HCT116 (cell line): ENCODE measurements at regions not wholly inside any gene's neighbourhood (a gene's known extent, or its start where the extent isn't known, plus 50 kb on each side); places are given as distances from the start of the nearest gene placed in this dataset.

ENCODE experiments used
- ATAC-seq: fragments of 200-7000 bp; cut with Tn5 transposase; 2 replicates; pipeline ENCODE4 v1.9.1; 2020; ENCODE audit warnings: mild to moderate bottlenecking, moderate library complexity
- BruUV-seq: library from RNA; stranded (reverse); fragments of 400-500 nt; replicated peaks from 2 replicates; lab custom pipeline; 2021; lab: Mats Ljungman, UMichigan
- CTCF ChIA-PET: fragments of 300-600 bp; sonication (Branson Sonifier 250); formaldehyde crosslinking; loops from one replicate; lab custom pipeline; 2021; ENCODE audit warnings: antibody characterized with exemption; lab: Charles Lee
- POLR2A ChIA-PET: fragments of 300-600, 350-600 bp; sonication (Branson Sonifier 250); formaldehyde crosslinking; loops from one replicate; lab custom pipeline; 2021; ENCODE audit warnings: antibody characterized with exemption; lab: Charles Lee
- RAD21 ChIA-PET, 2 experiments: fragments of 300-600 bp; sonication (Branson Sonifier 250); formaldehyde crosslinking; loops; one replicate each; lab custom pipeline; 2023; ENCODE audit warnings: low total read pairs in 2 of 2; ENCODE audit not compliant: uncharacterized antibody in 2 of 2, unreplicated experiment in 2 of 2, low non-redundant PET in 1 of 2; lab: Charles Lee
- DNase-seq: peaks from one replicate; pipeline ENCODE4 v3.0.0-alpha.2; 2010; ENCODE audit warnings: low read depth, low spot score
- H2AFZ ChIP-seq: fragments of 200-600 bp; shearing (Covaris generic), sonication (generic); 2 replicates; pipeline ENCODE4 v1.6.1; 2017; ENCODE audit warnings: low read depth, mixed run types, mixed read lengths, antibody characterized with exemption, low read length; ENCODE audit not compliant: poor library complexity, severe bottlenecking
- H3K27ac ChIP-seq: 2 replicates; pipeline ENCODE4 v1.5.1; 2012; ENCODE audit warnings: low read depth, low read length
- H3K27me3 ChIP-seq: fragments of 200-600 bp; sonication (generic); 2 replicates; pipeline ENCODE4 v1.6.1; 2016; ENCODE audit warnings: mixed run types, low read length, mixed read lengths; ENCODE audit not compliant: insufficient read depth
- H3K36me3 ChIP-seq, 2 experiments: fragments of 200-500 bp in 1 of 2; fragments of 200-600 bp in 1 of 2; sonication (Bioruptor generic) in 1 of 2; sonication (generic) in 1 of 2; 2 replicates each; pipeline versions ENCODE4 v1.5.1 to v1.6.1; 2014 to 2016; ENCODE audit warnings: low read length in 2 of 2, inconsistent platforms in 1 of 2, mixed read lengths in 1 of 2, mixed run types in 1 of 2; ENCODE audit not compliant: insufficient read depth in 2 of 2, control insufficient read depth in 1 of 2
- H3K4me1 ChIP-seq, 2 experiments: fragments of 200-600 bp in 1 of 2; sonication (generic) in 1 of 2; 2 replicates each; pipeline versions ENCODE4 v1.5.1 to v1.6.1; 2012 to 2017; ENCODE audit warnings: low read length in 2 of 2, inconsistent platforms in 1 of 2, mild to moderate bottlenecking in 1 of 2, mixed read lengths in 1 of 2, mixed run types in 1 of 2, moderate library complexity in 1 of 2; ENCODE audit not compliant: insufficient read depth in 2 of 2, control insufficient read depth in 1 of 2
- H3K4me2 ChIP-seq: fragments of 200-600 bp; sonication (generic); 2 replicates; pipeline ENCODE4 v1.6.1; 2017; ENCODE audit warnings: mixed run types, low read length, mixed read lengths
- H3K4me3 ChIP-seq, 2 experiments: fragments of 200-600 bp in 1 of 2; sonication (generic) in 1 of 2; replicated peaks in 1 of 2; 2 replicates each; pipeline ENCODE4 v1.5.1; 2011 to 2016; ENCODE audit warnings: low read length in 2 of 2, control low read depth in 1 of 2, low read depth in 1 of 2, mild to moderate bottlenecking in 1 of 2, mixed read lengths in 1 of 2, mixed run types in 1 of 2
- H3K79me2 ChIP-seq: fragments of 200-600 bp; sonication (generic); 2 replicates; pipeline ENCODE4 v1.6.1; 2017; ENCODE audit warnings: mild to moderate bottlenecking, mixed run types, low read length, moderate library complexity, mixed read lengths; ENCODE audit not compliant: insufficient read depth
- H3K9ac ChIP-seq: fragments of 200-600 bp; sonication (generic); 2 replicates; pipeline ENCODE4 v1.6.1; 2016; ENCODE audit warnings: low read length, mixed read lengths
- H3K9me2 ChIP-seq: fragments of 200-600 bp; sonication (generic), shearing (Covaris generic); 2 replicates; pipeline ENCODE4 v1.6.1; 2017; ENCODE audit warnings: mixed run types, mild to moderate bottlenecking, moderate library complexity; ENCODE audit not compliant: insufficient read depth
- H3K9me3 ChIP-seq, 2 experiments: fragments of 200-500 bp in 1 of 2; fragments of 200-600 bp in 1 of 2; sonication (Bioruptor generic) in 1 of 2; sonication (generic) in 1 of 2; 2 replicates each; pipeline ENCODE4 v1.6.1; 2014 to 2017; ENCODE audit warnings: low read length in 2 of 2, mixed read lengths in 2 of 2, inconsistent platforms in 1 of 2, low read depth in 1 of 2, mild to moderate bottlenecking in 1 of 2, mixed run types in 1 of 2, moderate library complexity in 1 of 2; ENCODE audit not compliant: control insufficient read depth in 1 of 2, insufficient read depth in 1 of 2
- H4K20me1 ChIP-seq: fragments of 200-600 bp; sonication (generic), shearing (Covaris generic); 2 replicates; pipeline ENCODE4 v1.6.1; 2017; ENCODE audit warnings: mixed run types, mild to moderate bottlenecking, moderate library complexity; ENCODE audit not compliant: insufficient read depth
- CEBPB ChIP-seq: IDR thresholded peaks from 2 replicates; pipeline ENCODE4 v1.6.1; 2012; ENCODE audit warnings: low read depth
- CTCF ChIP-seq, 3 experiments: fragments of 200-600 bp in 1 of 3; sonication (generic) in 1 of 3; IDR thresholded peaks in 2 of 3; conservative IDR thresholded peaks in 1 of 3; 2 replicates each; pipeline ENCODE4 v1.5.1; 2012 to 2017; ENCODE audit warnings: low read depth in 2 of 3, low read length in 2 of 3, antibody characterized with exemption in 1 of 3, borderline replicate concordance in 1 of 3, control low read depth in 1 of 3, mild to moderate bottlenecking in 1 of 3, mixed read lengths in 1 of 3, mixed run types in 1 of 3, moderate library complexity in 1 of 3; ENCODE audit not compliant: insufficient read depth in 1 of 3
- ELF1 ChIP-seq: IDR thresholded peaks from 2 replicates; pipeline ENCODE4 v1.6.1; 2012; ENCODE audit warnings: low read depth, borderline replicate concordance
- EZH2 ChIP-seq: fragments of 200-600 bp; sonication (generic); IDR thresholded peaks from 2 replicates; pipeline ENCODE4 v1.6.1; 2017; ENCODE audit warnings: antibody characterized with exemption, mixed run types
- EZH2phosphoT487 ChIP-seq: fragments of 200-600 bp; IDR thresholded peaks from 2 replicates; pipeline ENCODE4 v1.6.1; 2018; ENCODE audit warnings: antibody characterized with exemption, borderline replicate concordance
- FOSL1 ChIP-seq: IDR thresholded peaks from 2 replicates; pipeline ENCODE4 v1.6.1; 2012; ENCODE audit warnings: low read depth
- JUND ChIP-seq: IDR thresholded peaks from 2 replicates; pipeline ENCODE4 v1.6.1; 2012
- POLR2A ChIP-seq: IDR thresholded peaks from 2 replicates; pipeline ENCODE4 v1.7.0; 2011; ENCODE audit warnings: borderline replicate concordance; ENCODE audit not compliant: insufficient read depth, insufficient read length; ENCODE audit errors: extremely low read depth
- POLR2AphosphoS5 ChIP-seq: IDR thresholded peaks from 2 replicates; pipeline ENCODE4 v1.6.1; 2011; ENCODE audit warnings: mild to moderate bottlenecking, low read depth, low read length, moderate library complexity
- RAD21 ChIP-seq: IDR thresholded peaks from 2 replicates; pipeline ENCODE4 v1.6.1; 2012; ENCODE audit warnings: low read depth, mild to moderate bottlenecking
- SIN3A ChIP-seq: IDR thresholded peaks from 2 replicates; pipeline ENCODE4 v1.6.1; 2012; ENCODE audit warnings: low read depth
- SP1 ChIP-seq: IDR thresholded peaks from 2 replicates; pipeline ENCODE4 v1.6.1; 2012; ENCODE audit warnings: low read depth
- TCF7L2 ChIP-seq: IDR thresholded peaks from 2 replicates; pipeline ENCODE4 v1.7.0; 2011; ENCODE audit warnings: borderline replicate concordance, inconsistent platforms; ENCODE audit not compliant: insufficient read depth, insufficient read length; ENCODE audit errors: extremely low read depth
- YY1 ChIP-seq: IDR thresholded peaks from 2 replicates; pipeline ENCODE4 v1.6.1; 2011; ENCODE audit warnings: low read length, low read depth, moderate library complexity, mild to moderate bottlenecking; ENCODE audit not compliant: insufficient replicate concordance; ENCODE audit errors: extremely low read depth
- ZBTB33 ChIP-seq: IDR thresholded peaks from 2 replicates; pipeline ENCODE4 v1.6.1; 2011; ENCODE audit warnings: mild to moderate bottlenecking, low read length, moderate library complexity; ENCODE audit not compliant: insufficient replicate concordance; ENCODE audit errors: extremely low read depth
- ZFX ChIP-seq: fragments of 450-650 bp; IDR thresholded peaks from 2 replicates; pipeline ENCODE4 v1.6.1; 2017
- ZNF274 ChIP-seq: fragments of 200-500 bp; sonication (Bioruptor generic); IDR thresholded peaks from 2 replicates; pipeline ENCODE4 v1.6.1; 2014; ENCODE audit warnings: mild to moderate bottlenecking, low read depth, low read length, inconsistent platforms
- intact Hi-C: fragments of 100-400 bp; cut with micrococcal nuclease; formaldehyde crosslinking; loops from 2 replicates; pipeline ENCODE4 v1.10.0; 2022
- TF ChIP-seq, protein P1 (sequence below): IDR thresholded peaks from 2 replicates; pipeline ENCODE4 v1.6.1; 2012
- TF ChIP-seq, protein P2 (sequence below): IDR thresholded peaks from 2 replicates; pipeline ENCODE4 v1.6.1; 2012
- TF ChIP-seq, protein P3 (sequence below): IDR thresholded peaks from 2 replicates; pipeline ENCODE4 v1.6.1; 2012; ENCODE audit warnings: low read depth

GRCh38 chr4:43352859-43353258 is 460.3 kb downstream of the GRXCR1 start:
- no peaks in the 10 kb centered on the region for H3K36me3 ChIP-seq
- peaks cover 5 to 18% of the 10 kb centered on the region in 2 experiments; a peak in 2 of 4 replicates for H3K9me3 ChIP-seq
- no peak overlapping the region for H2AFZ ChIP-seq
- H3K9ac ChIP-seq, result no peak overlapping the region
- H3K9me2 ChIP-seq, result no peaks in the 10 kb centered on the region
- no peaks in the 10 kb centered on the region for H3K4me1 ChIP-seq
- BruUV-seq, result no TSS peak
- POLR2A ChIA-PET, result no interaction called here
- TF ChIP-seq POLR2A (no peak), CEBPB (no peak), EZH2phosphoT487 (no peak), RAD21 (no peak), FOSL1 (no peak), ZBTB33 (no peak), ZFX (no peak), TCF7L2 (no peak), YY1 (no peak), CTCF (IDR thresholded peaks at IDR 0.05 in 2 of 3, conservative IDR thresholded peaks at IDR 0.05 in 1 of 3; ENCODE audit: borderline replicate concordance in 1 of 3, insufficient read depth in 1 of 3, low read depth in 2 of 3, low read length in 2 of 3) (no peak), JUND (no peak), ELF1 (no peak), EZH2 (no peak), SP1 (no peak), ZNF274 (no peak), SIN3A (no peak), POLR2AphosphoS5 (no peak)
- TF ChIP-seq, protein P1, sequence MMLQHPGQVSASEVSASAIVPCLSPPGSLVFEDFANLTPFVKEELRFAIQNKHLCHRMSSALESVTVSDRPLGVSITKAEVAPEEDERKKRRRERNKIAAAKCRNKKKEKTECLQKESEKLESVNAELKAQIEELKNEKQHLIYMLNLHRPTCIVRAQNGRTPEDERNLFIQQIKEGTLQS, result no peak
- TF ChIP-seq, protein P2, sequence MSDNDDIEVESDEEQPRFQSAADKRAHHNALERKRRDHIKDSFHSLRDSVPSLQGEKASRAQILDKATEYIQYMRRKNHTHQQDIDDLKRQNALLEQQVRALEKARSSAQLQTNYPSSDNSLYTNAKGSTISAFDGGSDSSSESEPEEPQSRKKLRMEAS, result no peak
- TF ChIP-seq, protein P3, sequence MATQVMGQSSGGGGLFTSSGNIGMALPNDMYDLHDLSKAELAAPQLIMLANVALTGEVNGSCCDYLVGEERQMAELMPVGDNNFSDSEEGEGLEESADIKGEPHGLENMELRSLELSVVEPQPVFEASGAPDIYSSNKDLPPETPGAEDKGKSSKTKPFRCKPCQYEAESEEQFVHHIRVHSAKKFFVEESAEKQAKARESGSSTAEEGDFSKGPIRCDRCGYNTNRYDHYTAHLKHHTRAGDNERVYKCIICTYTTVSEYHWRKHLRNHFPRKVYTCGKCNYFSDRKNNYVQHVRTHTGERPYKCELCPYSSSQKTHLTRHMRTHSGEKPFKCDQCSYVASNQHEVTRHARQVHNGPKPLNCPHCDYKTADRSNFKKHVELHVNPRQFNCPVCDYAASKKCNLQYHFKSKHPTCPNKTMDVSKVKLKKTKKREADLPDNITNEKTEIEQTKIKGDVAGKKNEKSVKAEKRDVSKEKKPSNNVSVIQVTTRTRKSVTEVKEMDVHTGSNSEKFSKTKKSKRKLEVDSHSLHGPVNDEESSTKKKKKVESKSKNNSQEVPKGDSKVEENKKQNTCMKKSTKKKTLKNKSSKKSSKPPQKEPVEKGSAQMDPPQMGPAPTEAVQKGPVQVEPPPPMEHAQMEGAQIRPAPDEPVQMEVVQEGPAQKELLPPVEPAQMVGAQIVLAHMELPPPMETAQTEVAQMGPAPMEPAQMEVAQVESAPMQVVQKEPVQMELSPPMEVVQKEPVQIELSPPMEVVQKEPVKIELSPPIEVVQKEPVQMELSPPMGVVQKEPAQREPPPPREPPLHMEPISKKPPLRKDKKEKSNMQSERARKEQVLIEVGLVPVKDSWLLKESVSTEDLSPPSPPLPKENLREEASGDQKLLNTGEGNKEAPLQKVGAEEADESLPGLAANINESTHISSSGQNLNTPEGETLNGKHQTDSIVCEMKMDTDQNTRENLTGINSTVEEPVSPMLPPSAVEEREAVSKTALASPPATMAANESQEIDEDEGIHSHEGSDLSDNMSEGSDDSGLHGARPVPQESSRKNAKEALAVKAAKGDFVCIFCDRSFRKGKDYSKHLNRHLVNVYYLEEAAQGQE, result no peak
- H4K20me1 ChIP-seq, result no peaks in the 10 kb centered on the region
- no peaks in the 10 kb centered on the region for H3K27me3 ChIP-seq
- RAD21 ChIA-PET, result no interaction called here
- H3K4me3 ChIP-seq, result no peak overlapping the region
- CTCF ChIA-PET, result no interaction called here
- no peak for DNase-seq
- H3K79me2 ChIP-seq, result no peaks in the 10 kb centered on the region
- ATAC-seq, result no peak
- intact Hi-C loops, result no loop called here
- H3K27ac ChIP-seq, result no peak overlapping the region
- no peak overlapping the region for H3K4me2 ChIP-seq
